HepG2 (cell line): ENCODE measurements at regions not wholly inside any gene's neighbourhood (a gene's known extent, or its start where the extent isn't known, plus 50 kb on each side); places are given as distances from the start of the nearest gene placed in this dataset.

Source experiments
- ELF1 ChIP-seq: sonication (generic); formaldehyde crosslinking; IDR thresholded peaks from 2 replicates; pipeline ENCODE4 v1.4.0; 2020; ENCODE audit warnings: missing genetic modification reagents
- ETS1 ChIP-seq: sonication (generic); formaldehyde crosslinking; IDR thresholded peaks from 2 replicates; pipeline ENCODE4 v1.4.0; 2020; ENCODE audit warnings: missing genetic modification reagents
- NFATC3 ChIP-seq: sonication (generic); formaldehyde crosslinking; IDR thresholded peaks from 2 replicates; pipeline ENCODE4 v1.5.1; 2020; ENCODE audit warnings: mild to moderate bottlenecking, missing genetic modification reagents
- PHF8 ChIP-seq: sonication (generic); formaldehyde crosslinking; IDR thresholded peaks from 2 replicates; pipeline ENCODE4 v1.5.0; 2020; ENCODE audit warnings: missing genetic modification reagents
- YY1 ChIP-seq: IDR thresholded peaks from 2 replicates; pipeline ENCODE4 v1.6.1; 2011; ENCODE audit warnings: low read length, low read depth, moderate library complexity, mild to moderate bottlenecking; ENCODE audit not compliant: insufficient read depth, insufficient replicate concordance
- TF ChIP-seq, protein P1 (sequence below), 2 experiments: IDR thresholded peaks; 2 replicates each; pipeline ENCODE4 v1.6.1; 2011 to 2012; ENCODE audit warnings: low read length in 2 of 2, borderline replicate concordance in 1 of 2, low read depth in 1 of 2, mild to moderate bottlenecking in 1 of 2, moderate library complexity in 1 of 2

GRCh38 chr2:41854227-41854626, 193.6 kb upstream of the PKDCC start:
- TF ChIP-seq ELF1 (CRISPR knock-in tag) (no peak), NFATC3 (CRISPR knock-in tag) (no peak), ETS1 (CRISPR knock-in tag) (no peak), PHF8 (CRISPR knock-in tag) (no peak), YY1 (no peak)
- TF ChIP-seq, protein P1, sequence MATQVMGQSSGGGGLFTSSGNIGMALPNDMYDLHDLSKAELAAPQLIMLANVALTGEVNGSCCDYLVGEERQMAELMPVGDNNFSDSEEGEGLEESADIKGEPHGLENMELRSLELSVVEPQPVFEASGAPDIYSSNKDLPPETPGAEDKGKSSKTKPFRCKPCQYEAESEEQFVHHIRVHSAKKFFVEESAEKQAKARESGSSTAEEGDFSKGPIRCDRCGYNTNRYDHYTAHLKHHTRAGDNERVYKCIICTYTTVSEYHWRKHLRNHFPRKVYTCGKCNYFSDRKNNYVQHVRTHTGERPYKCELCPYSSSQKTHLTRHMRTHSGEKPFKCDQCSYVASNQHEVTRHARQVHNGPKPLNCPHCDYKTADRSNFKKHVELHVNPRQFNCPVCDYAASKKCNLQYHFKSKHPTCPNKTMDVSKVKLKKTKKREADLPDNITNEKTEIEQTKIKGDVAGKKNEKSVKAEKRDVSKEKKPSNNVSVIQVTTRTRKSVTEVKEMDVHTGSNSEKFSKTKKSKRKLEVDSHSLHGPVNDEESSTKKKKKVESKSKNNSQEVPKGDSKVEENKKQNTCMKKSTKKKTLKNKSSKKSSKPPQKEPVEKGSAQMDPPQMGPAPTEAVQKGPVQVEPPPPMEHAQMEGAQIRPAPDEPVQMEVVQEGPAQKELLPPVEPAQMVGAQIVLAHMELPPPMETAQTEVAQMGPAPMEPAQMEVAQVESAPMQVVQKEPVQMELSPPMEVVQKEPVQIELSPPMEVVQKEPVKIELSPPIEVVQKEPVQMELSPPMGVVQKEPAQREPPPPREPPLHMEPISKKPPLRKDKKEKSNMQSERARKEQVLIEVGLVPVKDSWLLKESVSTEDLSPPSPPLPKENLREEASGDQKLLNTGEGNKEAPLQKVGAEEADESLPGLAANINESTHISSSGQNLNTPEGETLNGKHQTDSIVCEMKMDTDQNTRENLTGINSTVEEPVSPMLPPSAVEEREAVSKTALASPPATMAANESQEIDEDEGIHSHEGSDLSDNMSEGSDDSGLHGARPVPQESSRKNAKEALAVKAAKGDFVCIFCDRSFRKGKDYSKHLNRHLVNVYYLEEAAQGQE (IDR thresholded peaks at IDR 0.05; ENCODE audit: borderline replicate concordance in 1 of 2, low read depth in 1 of 2, low read length in 2 of 2): no peak
